ENCODE measurements at regions not wholly inside any gene's neighbourhood (a gene's known extent, or its start where the extent isn't known, plus 50 kb on each side); places are given as distances from the start of the nearest gene placed in this dataset.

DNA sequence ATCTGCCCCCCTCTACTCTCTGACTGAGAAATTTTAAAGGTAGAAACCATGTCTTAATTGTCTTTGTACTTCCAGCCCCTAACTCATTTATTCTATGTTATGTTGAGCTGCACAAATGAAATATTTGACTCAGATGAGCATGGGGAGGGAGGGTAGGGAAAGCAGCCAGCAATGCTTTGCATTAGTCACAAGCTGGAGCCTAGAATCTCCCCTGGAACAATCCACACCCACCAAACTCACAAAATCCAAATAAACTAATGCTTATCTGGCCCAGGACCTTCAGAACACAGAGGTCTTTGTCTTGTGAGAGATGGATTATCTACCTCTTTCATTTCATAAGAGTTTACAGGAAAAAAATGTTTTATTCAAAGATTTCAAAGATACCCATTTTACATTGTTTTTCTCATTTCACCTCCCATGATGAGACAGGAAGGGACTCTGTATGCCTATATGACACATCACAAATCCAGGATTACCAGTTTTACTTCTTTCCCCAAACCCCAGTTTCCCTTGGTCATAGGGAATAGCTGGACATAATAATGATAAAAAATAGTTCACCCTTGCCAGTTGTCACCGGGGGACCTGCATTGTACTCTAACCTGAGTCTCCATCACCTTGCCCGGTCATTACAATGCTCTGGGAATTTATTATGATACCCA is 466.9 kb downstream of the KIF16B start:
- POLR2A ChIA-PET = no interaction called here
- no peaks in the 10 kb centered on the region for H3K4me1 ChIP-seq (replicated peaks in 1 of 2; ENCODE audit: control insufficient read depth in 2 of 2, insufficient read depth in 2 of 2, low read length in 2 of 2)
- BruUV-seq (replicated peaks) = no TSS peak
- no peaks in the 10 kb centered on the region for H3K27me3 ChIP-seq (ENCODE audit: control insufficient read depth in 2 of 2, insufficient read depth in 2 of 2, low read length in 2 of 2)
- no peaks in the 10 kb centered on the region for H3K36me3 ChIP-seq (ENCODE audit: control insufficient read depth, insufficient read depth, low read length)
- TF ChIP-seq GMEB1 (CRISPR knock-in tag; IDR thresholded peaks at IDR 0.05) = no peak
- no peak for TF ChIP-seq GABPB1 (CRISPR knock-in tag; IDR thresholded peaks at IDR 0.05)
- no peak for TF ChIP-seq NR0B1 (IDR thresholded peaks at IDR 0.05; ENCODE audit: partially characterized antibody)
- no peak for TF ChIP-seq RBM15 (IDR thresholded peaks at IDR 0.05; ENCODE audit: insufficient read depth, low read length)
- TF ChIP-seq CHCHD3 (CRISPR knock-in tag; IDR thresholded peaks at IDR 0.05) = no peak
- TF ChIP-seq, protein P1, sequence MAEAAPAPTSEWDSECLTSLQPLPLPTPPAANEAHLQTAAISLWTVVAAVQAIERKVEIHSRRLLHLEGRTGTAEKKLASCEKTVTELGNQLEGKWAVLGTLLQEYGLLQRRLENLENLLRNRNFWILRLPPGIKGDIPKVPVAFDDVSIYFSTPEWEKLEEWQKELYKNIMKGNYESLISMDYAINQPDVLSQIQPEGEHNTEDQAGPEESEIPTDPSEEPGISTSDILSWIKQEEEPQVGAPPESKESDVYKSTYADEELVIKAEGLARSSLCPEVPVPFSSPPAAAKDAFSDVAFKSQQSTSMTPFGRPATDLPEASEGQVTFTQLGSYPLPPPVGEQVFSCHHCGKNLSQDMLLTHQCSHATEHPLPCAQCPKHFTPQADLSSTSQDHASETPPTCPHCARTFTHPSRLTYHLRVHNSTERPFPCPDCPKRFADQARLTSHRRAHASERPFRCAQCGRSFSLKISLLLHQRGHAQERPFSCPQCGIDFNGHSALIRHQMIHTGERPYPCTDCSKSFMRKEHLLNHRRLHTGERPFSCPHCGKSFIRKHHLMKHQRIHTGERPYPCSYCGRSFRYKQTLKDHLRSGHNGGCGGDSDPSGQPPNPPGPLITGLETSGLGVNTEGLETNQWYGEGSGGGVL (CRISPR knock-in tag; IDR thresholded peaks at IDR 0.05) = no peak
- no peak for TF ChIP-seq HDAC2 (IDR thresholded peaks at IDR 0.05)
- TF ChIP-seq, protein P2, sequence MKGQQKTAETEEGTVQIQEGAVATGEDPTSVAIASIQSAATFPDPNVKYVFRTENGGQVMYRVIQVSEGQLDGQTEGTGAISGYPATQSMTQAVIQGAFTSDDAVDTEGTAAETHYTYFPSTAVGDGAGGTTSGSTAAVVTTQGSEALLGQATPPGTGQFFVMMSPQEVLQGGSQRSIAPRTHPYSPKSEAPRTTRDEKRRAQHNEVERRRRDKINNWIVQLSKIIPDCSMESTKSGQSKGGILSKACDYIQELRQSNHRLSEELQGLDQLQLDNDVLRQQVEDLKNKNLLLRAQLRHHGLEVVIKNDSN (CRISPR knock-in tag; IDR thresholded peaks at IDR 0.05) = no peak
- TF ChIP-seq, protein P3, sequence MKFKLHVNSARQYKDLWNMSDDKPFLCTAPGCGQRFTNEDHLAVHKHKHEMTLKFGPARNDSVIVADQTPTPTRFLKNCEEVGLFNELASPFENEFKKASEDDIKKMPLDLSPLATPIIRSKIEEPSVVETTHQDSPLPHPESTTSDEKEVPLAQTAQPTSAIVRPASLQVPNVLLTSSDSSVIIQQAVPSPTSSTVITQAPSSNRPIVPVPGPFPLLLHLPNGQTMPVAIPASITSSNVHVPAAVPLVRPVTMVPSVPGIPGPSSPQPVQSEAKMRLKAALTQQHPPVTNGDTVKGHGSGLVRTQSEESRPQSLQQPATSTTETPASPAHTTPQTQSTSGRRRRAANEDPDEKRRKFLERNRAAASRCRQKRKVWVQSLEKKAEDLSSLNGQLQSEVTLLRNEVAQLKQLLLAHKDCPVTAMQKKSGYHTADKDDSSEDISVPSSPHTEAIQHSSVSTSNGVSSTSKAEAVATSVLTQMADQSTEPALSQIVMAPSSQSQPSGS (CRISPR knock-in tag; IDR thresholded peaks at IDR 0.05) = no peak
- TF ChIP-seq MAFG (tag; conservative IDR thresholded peaks at IDR 0.05) = no peak
- TF ChIP-seq, protein P4, sequence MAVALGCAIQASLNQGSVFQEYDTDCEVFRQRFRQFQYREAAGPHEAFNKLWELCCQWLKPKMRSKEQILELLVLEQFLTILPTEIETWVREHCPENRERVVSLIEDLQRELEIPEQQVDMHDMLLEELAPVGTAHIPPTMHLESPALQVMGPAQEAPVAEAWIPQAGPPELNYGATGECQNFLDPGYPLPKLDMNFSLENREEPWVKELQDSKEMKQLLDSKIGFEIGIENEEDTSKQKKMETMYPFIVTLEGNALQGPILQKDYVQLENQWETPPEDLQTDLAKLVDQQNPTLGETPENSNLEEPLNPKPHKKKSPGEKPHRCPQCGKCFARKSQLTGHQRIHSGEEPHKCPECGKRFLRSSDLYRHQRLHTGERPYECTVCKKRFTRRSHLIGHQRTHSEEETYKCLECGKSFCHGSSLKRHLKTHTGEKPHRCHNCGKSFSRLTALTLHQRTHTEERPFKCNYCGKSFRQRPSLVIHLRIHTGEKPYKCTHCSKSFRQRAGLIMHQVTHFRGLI (CRISPR knock-in tag; IDR thresholded peaks at IDR 0.05) = no peak
- no peak for TF ChIP-seq PREB (CRISPR knock-in tag; IDR thresholded peaks at IDR 0.05)
- DNase-seq (ENCODE audit: extremely low read depth in 1 of 4, low spot score in 3 of 4) = no peak
- no peak overlapping the region for H3K4me3 ChIP-seq
- FAIRE-seq = no peak
- H3K9me1 ChIP-seq (ENCODE audit: control insufficient read depth, insufficient read depth, low read length) = no peaks in the 10 kb centered on the region
- CTCF ChIA-PET (ENCODE audit: low intra/inter-chr PET ratio) = no interaction called here
- no peak overlapping the region for H3K27ac ChIP-seq (ENCODE audit: extremely low read depth, low read depth, low read length)
- no peak for ATAC-seq
- no peaks in the 10 kb centered on the region for H3K9me3 ChIP-seq (replicated peaks; ENCODE audit: control insufficient read depth, insufficient read depth, low read depth, low read length)
- intact Hi-C loops (cut with micrococcal nuclease) = no loop called here
- WGBS (ENCODE audit: insufficient coverage, low coverage, missing lambda C conversion rate) = 0% methylated on average over 2 of the region's 2 CpGs
- H2AFZ ChIP-seq (ENCODE audit: low read depth, low read length) = no peak overlapping the region
- H3K4me2 ChIP-seq (ENCODE audit: insufficient read depth, low read length) = no peak overlapping the region
- no peak overlapping the region for H3K9ac ChIP-seq (ENCODE audit: insufficient read depth in 1 of 2, low read depth in 2 of 2, low read length in 2 of 2)
- no peaks in the 10 kb centered on the region for H3K79me2 ChIP-seq (ENCODE audit: control insufficient read depth, insufficient read depth, low read length)
- H4K20me1 ChIP-seq (replicated peaks; ENCODE audit: control insufficient read depth, insufficient read depth, low read length) = no peaks in the 10 kb centered on the region
- in situ Hi-C loops (cut with MboI) = no loop called here

Measured in K562 (cell line).